Epithelial cell of proximal tubule (primary cell): ENCODE measurements at regions not wholly inside any gene's neighbourhood (a gene's known extent, or its start where the extent isn't known, plus 50 kb on each side); places are given as distances from the start of the nearest gene placed in this dataset.

Experiments
- DNase-seq: peaks from one replicate; pipeline ENCODE4 v3.0.0-alpha.2; 2011; ENCODE audit warnings: low read depth
- H3K4me3 ChIP-seq: 2 replicates; pipeline ENCODE4 v1.5.1; 2011; ENCODE audit warnings: low read depth, mild to moderate bottlenecking, low read length
- CTCF ChIP-seq: conservative IDR thresholded peaks from 2 replicates; pipeline ENCODE4 v1.5.1; 2012; ENCODE audit warnings: low read depth, mild to moderate bottlenecking, low read length

- no peak for DNase-seq
- H3K4me3 ChIP-seq = no peak overlapping the region
- no peak for TF ChIP-seq CTCF
These were observed 148.9 kb upstream of the SPEF2 start for GRCh38 chr5:35468811-35469210.

GRCh38 chr5:35466746-35467145, 150.9 kb upstream of the SPEF2 start:
- no peak for DNase-seq
- TF ChIP-seq CTCF = no peak
- no peak overlapping the region for H3K4me3 ChIP-seq

- H3K4me3 ChIP-seq = no peak overlapping the region
- TF ChIP-seq CTCF = no peak
- no peak for DNase-seq
These were observed 152.9 kb upstream of the SPEF2 start for GRCh38 chr5:35464757-35465156.

GRCh38 chr5:35461530-35461929, 156.1 kb upstream of the SPEF2 start:
- no peak overlapping the region for H3K4me3 ChIP-seq
- DNase-seq = no peak
- TF ChIP-seq CTCF = no peak

GRCh38 chr5:35458824-35459207, 158.8 kb upstream of the SPEF2 start:
- no peak for DNase-seq
- TF ChIP-seq CTCF = no peak
- no peak overlapping the region for H3K4me3 ChIP-seq

- no peak overlapping the region for H3K4me3 ChIP-seq
- no peak for TF ChIP-seq CTCF
- no peak for DNase-seq
These were observed 159.5 kb upstream of the SPEF2 start for GRCh38 chr5:35457912-35458823.

GRCh38 chr5:35456506-35456905, 161.2 kb upstream of the SPEF2 start:
- no peak for DNase-seq
- no peak for TF ChIP-seq CTCF
- H3K4me3 ChIP-seq = no peak overlapping the region
